ENCODE measurements at regions not wholly inside any gene's neighbourhood (a gene's known extent, or its start where the extent isn't known, plus 50 kb on each side); places are given as distances from the start of the nearest gene placed in this dataset.

- Histone ChIP-seq H3K27me3 (no peaks in the 10 kb centered on the region), H3K4me3 (no peak overlapping the region), H3K27ac (no peak overlapping the region), H3K9me3 (no peaks in the 10 kb centered on the region), H3K4me1 (no peaks in the 10 kb centered on the region), H3K36me3 (no peaks in the 10 kb centered on the region)
- no peak for DNase-seq (ENCODE audit: low spot score in 2 of 2)
- intact Hi-C loops (cut with DNase I; ENCODE audit: low total_unique reads), result no loop called here
- TF ChIP-seq POLR2AphosphoS5 (IDR thresholded peaks at IDR 0.05), result no peak
- no peak for TF ChIP-seq POLR2A (IDR thresholded peaks at IDR 0.05)
- TF ChIP-seq CTCF (IDR thresholded peaks at IDR 0.05), result no peak
Observed at GRCh38 chr1:81470275-81470674, 330.5 kb upstream of the ADGRL2 start.

GRCh38 chr1:81467383-81467782 lies 333.4 kb upstream of the ADGRL2 start:
- Histone ChIP-seq H3K4me1 (no peaks in the 10 kb centered on the region), H3K4me3 (no peak overlapping the region), H3K27ac (no peak overlapping the region), H3K36me3 (no peaks in the 10 kb centered on the region), H3K27me3 (no peaks in the 10 kb centered on the region), H3K9me3 (no peaks in the 10 kb centered on the region)
- no peak for DNase-seq (ENCODE audit: low spot score in 2 of 2)
- no peak for TF ChIP-seq POLR2A (IDR thresholded peaks at IDR 0.05)
- TF ChIP-seq POLR2AphosphoS5 (IDR thresholded peaks at IDR 0.05), result no peak
- no peak for TF ChIP-seq CTCF (IDR thresholded peaks at IDR 0.05)
- intact Hi-C loops (cut with DNase I; ENCODE audit: low total_unique reads), result no loop called here

GRCh38 chr1:81466961-81467360 lies 333.8 kb upstream of the ADGRL2 start:
- no peak for DNase-seq (ENCODE audit: low spot score in 2 of 2)
- Histone ChIP-seq H3K9me3 (no peaks in the 10 kb centered on the region), H3K4me3 (no peak overlapping the region), H3K27me3 (no peaks in the 10 kb centered on the region), H3K4me1 (no peaks in the 10 kb centered on the region), H3K27ac (no peak overlapping the region), H3K36me3 (no peaks in the 10 kb centered on the region)
- TF ChIP-seq CTCF (IDR thresholded peaks at IDR 0.05), result no peak
- no peak for TF ChIP-seq POLR2A (IDR thresholded peaks at IDR 0.05)
- TF ChIP-seq POLR2AphosphoS5 (IDR thresholded peaks at IDR 0.05), result no peak
- intact Hi-C loops (cut with DNase I; ENCODE audit: low total_unique reads), result no loop called here

GRCh38 chr1:81463936-81464837 lies 336.5 kb upstream of the ADGRL2 start:
- intact Hi-C loops (cut with DNase I; ENCODE audit: low total_unique reads), result no loop called here
- Histone ChIP-seq H3K4me3 (no peak overlapping the region), H3K4me1 (no peaks in the 10 kb centered on the region), H3K27me3 (no peaks in the 10 kb centered on the region), H3K27ac (no peak overlapping the region), H3K36me3 (no peaks in the 10 kb centered on the region), H3K9me3 (no peaks in the 10 kb centered on the region)
- TF ChIP-seq CTCF (IDR thresholded peaks at IDR 0.05) (no peak), POLR2AphosphoS5 (IDR thresholded peaks at IDR 0.05) (no peak), POLR2A (IDR thresholded peaks at IDR 0.05) (no peak)
- DNase-seq (ENCODE audit: low spot score in 2 of 2), result no peak

GRCh38 chr1:81459043-81459442 lies 341.7 kb upstream of the ADGRL2 start:
- Histone ChIP-seq H3K27me3 (no peaks in the 10 kb centered on the region), H3K9me3 (no peaks in the 10 kb centered on the region), H3K4me1 (no peaks in the 10 kb centered on the region), H3K36me3 (no peaks in the 10 kb centered on the region), H3K4me3 (no peak overlapping the region), H3K27ac (no peak overlapping the region)
- intact Hi-C loops (cut with DNase I; ENCODE audit: low total_unique reads), result no loop called here
- TF ChIP-seq POLR2A (IDR thresholded peaks at IDR 0.05) (no peak), POLR2AphosphoS5 (IDR thresholded peaks at IDR 0.05) (no peak), CTCF (IDR thresholded peaks at IDR 0.05) (no peak)
- no peak for DNase-seq (ENCODE audit: low spot score in 2 of 2)

All from breast epithelium (tissue), 4 donors.